NT2/D1 (cell line): ENCODE measurements at regions not wholly inside any gene's neighbourhood (a gene's known extent, or its start where the extent isn't known, plus 50 kb on each side); places are given as distances from the start of the nearest gene placed in this dataset.

Source experiments
- DNase-seq: peaks from one replicate; pipeline ENCODE4 v3.0.0-alpha.2; 2011; ENCODE audit warnings: low read depth, low spot score
- H3K27me3 ChIP-seq: 2 replicates; pipeline ENCODE4 v1.6.0; 2011; ENCODE audit warnings: mild to moderate bottlenecking; ENCODE audit not compliant: insufficient read length, insufficient read depth
- H3K36me3 ChIP-seq: 2 replicates; pipeline ENCODE4 v1.6.1; 2011; ENCODE audit warnings: mild to moderate bottlenecking, low read length, mixed read lengths; ENCODE audit not compliant: insufficient read depth, insufficient read length
- H3K4me1 ChIP-seq: 2 replicates; pipeline ENCODE4 v1.5.1; 2011; ENCODE audit not compliant: insufficient read depth, insufficient read length
- H3K4me3 ChIP-seq: 2 replicates; pipeline ENCODE4 v1.5.1; 2011; ENCODE audit warnings: low read depth; ENCODE audit not compliant: insufficient read length
- H3K9ac ChIP-seq: 2 replicates; pipeline ENCODE4 v1.6.0; 2011; ENCODE audit warnings: low read depth; ENCODE audit not compliant: insufficient read length
- H3K9me3 ChIP-seq: 2 replicates; pipeline ENCODE4 v1.5.1; 2011; ENCODE audit warnings: mild to moderate bottlenecking, low read length; ENCODE audit not compliant: insufficient read depth
- SUZ12 ChIP-seq: IDR thresholded peaks from 2 replicates; pipeline ENCODE4 v1.6.1; 2011; ENCODE audit not compliant: insufficient read length, insufficient read depth; ENCODE audit errors: extremely low read depth
- YY1 ChIP-seq: IDR thresholded peaks from 2 replicates; pipeline ENCODE4 v1.6.1; 2011; ENCODE audit not compliant: insufficient read length, insufficient read depth
- ZNF274 ChIP-seq: IDR thresholded peaks from 2 replicates; pipeline ENCODE4 v1.6.1; 2011; ENCODE audit warnings: mild to moderate bottlenecking, low read depth, low read length

- no peak overlapping the region for H3K9ac ChIP-seq
- H3K27me3 ChIP-seq = no peaks in the 10 kb centered on the region
- no peaks in the 10 kb centered on the region for H3K4me1 ChIP-seq
- TF ChIP-seq SUZ12 (no peak), ZNF274 (no peak), YY1 (no peak)
- DNase-seq = no peak
- H3K36me3 ChIP-seq = no peaks in the 10 kb centered on the region
- no peaks in the 10 kb centered on the region for H3K9me3 ChIP-seq
- no peak overlapping the region for H3K4me3 ChIP-seq
Observed at GRCh38 chr1:199553104-199553503, 474.4 kb upstream of the NR5A2 start.

- H3K27me3 ChIP-seq = no peaks in the 10 kb centered on the region
- no peaks in the 10 kb centered on the region for H3K9me3 ChIP-seq
- TF ChIP-seq YY1 (no peak), ZNF274 (no peak), SUZ12 (no peak)
- no peaks in the 10 kb centered on the region for H3K36me3 ChIP-seq
- DNase-seq = no peak
- no peak overlapping the region for H3K4me3 ChIP-seq
- H3K9ac ChIP-seq = no peak overlapping the region
- no peaks in the 10 kb centered on the region for H3K4me1 ChIP-seq
Observed at GRCh38 chr1:199561334-199561733, 466.2 kb upstream of the NR5A2 start.

- no peak overlapping the region for H3K9ac ChIP-seq
- H3K9me3 ChIP-seq = no peaks in the 10 kb centered on the region
- no peaks in the 10 kb centered on the region for H3K27me3 ChIP-seq
- TF ChIP-seq YY1 (no peak), SUZ12 (no peak), ZNF274 (no peak)
- H3K4me1 ChIP-seq = no peaks in the 10 kb centered on the region
- H3K36me3 ChIP-seq = no peaks in the 10 kb centered on the region
- no peak for DNase-seq
- no peak overlapping the region for H3K4me3 ChIP-seq
Observed at GRCh38 chr1:199573047-199573446, 454.5 kb upstream of the NR5A2 start.

- TF ChIP-seq ZNF274 (no peak), YY1 (no peak), SUZ12 (no peak)
- Histone ChIP-seq H3K27me3 (no peaks in the 10 kb centered on the region), H3K9ac (no peak overlapping the region), H3K4me1 (no peaks in the 10 kb centered on the region), H3K36me3 (no peaks in the 10 kb centered on the region), H3K9me3 (0 out of 2 replicates have a peak, but pooled peaks cover 5% of the 10 kb centered on the region), H3K4me3 (no peak overlapping the region)
- no peak for DNase-seq
Observed at GRCh38 chr1:199574950-199575349, 452.6 kb upstream of the NR5A2 start.

- Histone ChIP-seq H3K4me1 (no peaks in the 10 kb centered on the region), H3K9ac (no peak overlapping the region), H3K4me3 (no peak overlapping the region), H3K9me3 (0 out of 2 replicates have a peak, but pooled peaks cover 5% of the 10 kb centered on the region), H3K36me3 (no peaks in the 10 kb centered on the region), H3K27me3 (no peaks in the 10 kb centered on the region)
- DNase-seq = no peak
- TF ChIP-seq SUZ12 (no peak), YY1 (no peak)
Observed at GRCh38 chr1:199580300-199580699, 447.2 kb upstream of the NR5A2 start.

GRCh38 chr1:199585392-199585791, 442.1 kb upstream of the NR5A2 start:
- H3K27me3 ChIP-seq = no peaks in the 10 kb centered on the region
- DNase-seq = no peak
- TF ChIP-seq YY1 (no peak), ZNF274 (no peak), SUZ12 (no peak)

GRCh38 chr1:199590708-199591107, 436.8 kb upstream of the NR5A2 start:
- no peak overlapping the region for H3K9ac ChIP-seq
- H3K4me3 ChIP-seq = no peak overlapping the region
- TF ChIP-seq ZNF274 = no peak
- TF ChIP-seq YY1 = no peak
- TF ChIP-seq SUZ12 = no peak
- H3K27me3 ChIP-seq = no peaks in the 10 kb centered on the region
- no peaks in the 10 kb centered on the region for H3K9me3 ChIP-seq
- no peaks in the 10 kb centered on the region for H3K4me1 ChIP-seq
- no peak for DNase-seq
- no peaks in the 10 kb centered on the region for H3K36me3 ChIP-seq

More at GRCh38 chr1:199585392-199585791, 442.1 kb upstream of the NR5A2 start:
- Histone ChIP-seq H3K4me3 (no peak overlapping the region), H3K9ac (no peak overlapping the region), H3K36me3 (no peaks in the 10 kb centered on the region), H3K9me3 (no peaks in the 10 kb centered on the region), H3K4me1 (no peaks in the 10 kb centered on the region)

- Histone ChIP-seq H3K27me3 (no peaks in the 10 kb centered on the region), H3K4me1 (no peaks in the 10 kb centered on the region), H3K36me3 (no peaks in the 10 kb centered on the region), H3K9me3 (no peaks in the 10 kb centered on the region), H3K9ac (no peak overlapping the region), H3K4me3 (no peak overlapping the region)
- no peak for DNase-seq
- TF ChIP-seq SUZ12 (no peak), ZNF274 (no peak), YY1 (no peak)
Observed at GRCh38 chr1:199591468-199591867, 436.0 kb upstream of the NR5A2 start.
